ENCODE measurements at regions not wholly inside any gene's neighbourhood (a gene's known extent, or its start where the extent isn't known, plus 50 kb on each side); places are given as distances from the start of the nearest gene placed in this dataset.

DNA sequence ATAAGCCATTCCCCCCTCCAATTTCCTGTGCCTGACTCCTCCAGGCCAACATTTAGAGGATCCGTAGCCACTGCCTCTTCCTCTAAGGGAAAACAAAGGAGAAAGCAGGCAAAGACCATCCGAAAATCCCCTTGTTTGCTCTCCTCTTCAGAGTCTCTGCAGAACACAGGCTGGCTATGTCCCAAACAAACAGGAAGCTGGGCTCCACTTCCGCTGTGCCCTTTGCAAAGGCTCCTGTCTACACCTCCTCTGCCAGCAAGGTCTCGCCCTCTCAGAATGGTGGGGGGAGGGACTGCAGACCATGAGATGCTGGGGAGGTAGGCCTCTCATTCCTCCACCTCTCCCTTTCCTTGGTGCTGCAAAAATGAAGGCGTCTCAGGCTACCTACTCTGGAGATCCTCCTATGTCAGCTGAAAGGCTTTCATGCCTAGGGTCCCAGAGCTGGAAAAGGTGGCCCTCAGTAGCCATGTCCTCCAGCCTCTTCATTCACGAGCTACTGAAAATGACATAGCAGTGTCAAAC, 596.2 kb downstream of the BUD13 start:
- no peak for TF ChIP-seq POLR2A (IDR thresholded peaks at IDR 0.05)
- no peak for TF ChIP-seq CTCF (IDR thresholded peaks at IDR 0.05)
- TF ChIP-seq EP300 (IDR thresholded peaks at IDR 0.05): no peak
- TF ChIP-seq POLR2AphosphoS5 (IDR thresholded peaks at IDR 0.05): no peak
